ENCODE measurements at regions not wholly inside any gene's neighbourhood (a gene's known extent, or its start where the extent isn't known, plus 50 kb on each side); places are given as distances from the start of the nearest gene placed in this dataset.

DNA sequence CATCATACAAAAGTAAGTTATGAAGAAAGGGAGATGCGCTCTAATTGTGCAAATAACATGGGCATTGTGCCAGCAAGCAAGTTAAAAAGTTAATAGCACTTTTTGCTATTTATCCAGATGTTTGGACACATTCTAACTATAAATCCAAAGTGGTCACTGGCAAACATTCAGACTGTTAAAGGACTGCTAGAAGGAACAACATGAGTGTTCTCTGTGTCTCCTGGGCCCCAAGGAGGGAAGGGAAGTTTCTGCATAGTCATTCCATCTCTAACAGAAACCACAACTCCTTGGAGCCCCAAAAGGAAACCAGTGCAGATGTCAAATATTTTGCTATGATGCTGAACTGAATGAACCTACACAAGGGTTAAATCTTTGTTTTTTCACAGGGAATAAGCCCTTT is 213.3 kb upstream of the HNRNPA3 start:
- no TSS peak for BruUV-seq (replicated peaks)
- H2AFZ ChIP-seq (ENCODE audit: low read length) = no peak overlapping the region
- intact Hi-C loops (cut with micrococcal nuclease; ENCODE audit: unreplicated experiment) (no loop called here), in situ Hi-C loops (cut with HindIII; ENCODE audit: extremely low pct_ligation_motif_present, low pct_unique_long_range_greater_than_20kb) (no loop called here)
- H3K4me2 ChIP-seq (ENCODE audit: low read depth, low read length) = no peak overlapping the region
- no peaks in the 10 kb centered on the region for H3K79me2 ChIP-seq (ENCODE audit: insufficient read depth, low read length)
- H4K20me1 ChIP-seq (ENCODE audit: insufficient read depth, low read length) = no peaks in the 10 kb centered on the region
- TF ChIP-seq, protein P1, sequence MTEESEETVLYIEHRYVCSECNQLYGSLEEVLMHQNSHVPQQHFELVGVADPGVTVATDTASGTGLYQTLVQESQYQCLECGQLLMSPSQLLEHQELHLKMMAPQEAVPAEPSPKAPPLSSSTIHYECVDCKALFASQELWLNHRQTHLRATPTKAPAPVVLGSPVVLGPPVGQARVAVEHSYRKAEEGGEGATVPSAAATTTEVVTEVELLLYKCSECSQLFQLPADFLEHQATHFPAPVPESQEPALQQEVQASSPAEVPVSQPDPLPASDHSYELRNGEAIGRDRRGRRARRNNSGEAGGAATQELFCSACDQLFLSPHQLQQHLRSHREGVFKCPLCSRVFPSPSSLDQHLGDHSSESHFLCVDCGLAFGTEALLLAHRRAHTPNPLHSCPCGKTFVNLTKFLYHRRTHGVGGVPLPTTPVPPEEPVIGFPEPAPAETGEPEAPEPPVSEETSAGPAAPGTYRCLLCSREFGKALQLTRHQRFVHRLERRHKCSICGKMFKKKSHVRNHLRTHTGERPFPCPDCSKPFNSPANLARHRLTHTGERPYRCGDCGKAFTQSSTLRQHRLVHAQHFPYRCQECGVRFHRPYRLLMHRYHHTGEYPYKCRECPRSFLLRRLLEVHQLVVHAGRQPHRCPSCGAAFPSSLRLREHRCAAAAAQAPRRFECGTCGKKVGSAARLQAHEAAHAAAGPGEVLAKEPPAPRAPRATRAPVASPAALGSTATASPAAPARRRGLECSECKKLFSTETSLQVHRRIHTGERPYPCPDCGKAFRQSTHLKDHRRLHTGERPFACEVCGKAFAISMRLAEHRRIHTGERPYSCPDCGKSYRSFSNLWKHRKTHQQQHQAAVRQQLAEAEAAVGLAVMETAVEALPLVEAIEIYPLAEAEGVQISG (CRISPR knock-in tag; IDR thresholded peaks at IDR 0.05) = no peak
- TF ChIP-seq ZBTB8A (CRISPR knock-in tag; IDR thresholded peaks at IDR 0.05; ENCODE audit: borderline replicate concordance, low read depth) = no peak
- no peak for TF ChIP-seq ONECUT2 (CRISPR knock-in tag; IDR thresholded peaks at IDR 0.05)
- TF ChIP-seq ZNF724P (CRISPR knock-in tag; IDR thresholded peaks at IDR 0.05; ENCODE audit: borderline replicate concordance) = no peak
- no peak for TF ChIP-seq MTA1 (CRISPR knock-in tag; IDR thresholded peaks at IDR 0.05; ENCODE audit: borderline replicate concordance)
- no peak for TF ChIP-seq ZNF883 (CRISPR knock-in tag; IDR thresholded peaks at IDR 0.05; ENCODE audit: not compliant biosample characterization)
- no peak for TF ChIP-seq ZNF446 (CRISPR knock-in tag; IDR thresholded peaks at IDR 0.05)
- no peak for TF ChIP-seq U2AF1 (optimal IDR thresholded peaks at IDR 0.05; ENCODE audit: low read depth, low read length)
- no peak for TF ChIP-seq LCORL (IDR thresholded peaks at IDR 0.05)
- no peak for TF ChIP-seq LCORL (CRISPR knock-in tag; IDR thresholded peaks at IDR 0.05)
- TF ChIP-seq ZNF10 (CRISPR knock-in tag; IDR thresholded peaks at IDR 0.05; ENCODE audit: borderline replicate concordance, low read depth) = no peak
- TF ChIP-seq ZFP36 (IDR thresholded peaks at IDR 0.05; ENCODE audit: borderline replicate concordance, low read depth, low read length, partially characterized antibody) = no peak
- no peak for TF ChIP-seq MAZ (IDR thresholded peaks at IDR 0.05; ENCODE audit: borderline replicate concordance, low read depth, low read length)
- no peak for TF ChIP-seq MAZ (CRISPR knock-in tag; IDR thresholded peaks at IDR 0.05; ENCODE audit: low read depth)
- TF ChIP-seq, protein P2, sequence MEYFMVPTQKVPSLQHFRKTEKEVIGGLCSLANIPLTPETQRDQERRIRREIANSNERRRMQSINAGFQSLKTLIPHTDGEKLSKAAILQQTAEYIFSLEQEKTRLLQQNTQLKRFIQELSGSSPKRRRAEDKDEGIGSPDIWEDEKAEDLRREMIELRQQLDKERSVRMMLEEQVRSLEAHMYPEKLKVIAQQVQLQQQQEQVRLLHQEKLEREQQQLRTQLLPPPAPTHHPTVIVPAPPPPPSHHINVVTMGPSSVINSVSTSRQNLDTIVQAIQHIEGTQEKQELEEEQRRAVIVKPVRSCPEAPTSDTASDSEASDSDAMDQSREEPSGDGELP (IDR thresholded peaks at IDR 0.05; ENCODE audit: borderline replicate concordance, low read depth) = no peak
- WGBS (ENCODE audit: low lambda C conversion rate) = 4% methylated on average over 1 of the region's 1 CpG
- no peak for ATAC-seq
- peaks cover 10% of the 10 kb centered on the region; the same call in 1 of the 2 replicates for H3K4me1 ChIP-seq (ENCODE audit: insufficient read depth, low read length)
- ChIA-PET CTCF (ENCODE audit: low intra/inter-chr PET ratio, low total read pairs) (no interaction called here), POLR2A (no interaction called here)
- H3K4me3 ChIP-seq (replicated peaks in 1 of 3; ENCODE audit: insufficient read depth in 1 of 3, low read depth in 2 of 3, low read length in 3 of 3) = no peak overlapping the region
- H3K27ac ChIP-seq (ENCODE audit: extremely low read length, insufficient read depth, low read length) = no peak overlapping the region
- DNase-seq (ENCODE audit: low spot score) = no peak
- no peaks in the 10 kb centered on the region for H3K9me3 ChIP-seq (ENCODE audit: low read length)
- H3K27me3 ChIP-seq (ENCODE audit: control insufficient read depth in 1 of 2, insufficient read depth in 2 of 2, low read length in 2 of 2) = no peaks in the 10 kb centered on the region
- H3K9ac ChIP-seq (ENCODE audit: insufficient read depth, low read depth, low read length) = no peak overlapping the region
- no peak for FAIRE-seq
- H3K36me3 ChIP-seq (replicated peaks in 1 of 2; ENCODE audit: control insufficient read depth in 1 of 2, insufficient read depth in 2 of 2, low read length in 2 of 2) = no peaks in the 10 kb centered on the region

Measured in HepG2 (cell line).